GM21576 (cell line): ENCODE measurements at regions not wholly inside any gene's neighbourhood (a gene's known extent, or its start where the extent isn't known, plus 50 kb on each side); places are given as distances from the start of the nearest gene placed in this dataset.

Experiments
- ATAC-seq: cut with Tn5 transposase; IDR thresholded peaks from one replicate; pipeline ENCODE4 v1.9.1; 2021; ENCODE audit warnings: mild to moderate bottlenecking, moderate library complexity; ENCODE audit not compliant: unreplicated experiment

DNA sequence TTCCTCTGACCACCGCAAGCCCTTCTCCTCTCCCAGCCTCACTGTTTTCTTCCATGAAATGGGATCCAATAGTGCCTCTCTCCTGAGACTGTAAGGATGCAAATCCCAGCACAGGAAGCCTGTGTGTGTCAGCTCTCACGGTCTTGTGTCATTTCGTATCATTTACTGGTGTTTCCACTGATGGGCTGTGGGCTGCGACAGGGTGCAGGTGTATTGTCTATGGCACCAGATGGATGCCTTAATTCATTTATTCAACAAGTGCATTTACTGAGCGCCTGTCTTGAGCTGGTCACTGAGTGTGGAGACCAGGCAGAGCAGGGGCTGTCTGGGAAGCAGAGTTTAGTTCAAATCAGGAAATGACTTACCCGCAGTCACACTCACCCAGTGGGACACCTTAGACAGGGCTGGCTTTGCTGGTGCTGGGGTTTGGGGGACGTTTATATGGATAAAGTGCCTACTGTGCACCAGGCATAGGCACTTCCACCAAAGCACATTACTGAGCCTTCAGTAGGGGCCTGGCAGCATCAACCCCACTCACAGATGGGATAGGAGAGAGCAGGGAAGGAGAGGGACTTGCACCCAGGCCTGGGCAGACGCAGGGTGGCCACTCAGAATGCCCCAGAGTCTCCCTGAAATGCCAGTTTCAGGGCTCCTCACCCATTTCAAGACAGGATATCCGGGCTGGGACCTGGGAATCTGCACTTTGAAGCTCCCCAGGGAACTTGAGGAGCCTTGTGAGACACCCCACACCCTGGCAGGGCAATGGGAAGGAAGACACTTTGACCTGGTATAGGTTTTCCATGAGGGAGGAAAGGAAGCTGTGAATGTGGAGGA, 398.9 kb downstream of the MATN1 start:
- no peak for ATAC-seq

- no peak for ATAC-seq
Observed at GRCh38 chr1:30323841-30324240, 399.5 kb downstream of the MATN1 start.

GRCh38 chr1:30323352-30323751, 400.0 kb downstream of the MATN1 start:
- ATAC-seq: no peak

- no peak for ATAC-seq
Observed at GRCh38 chr1:30322859-30323257, 400.5 kb downstream of the MATN1 start.

DNA sequence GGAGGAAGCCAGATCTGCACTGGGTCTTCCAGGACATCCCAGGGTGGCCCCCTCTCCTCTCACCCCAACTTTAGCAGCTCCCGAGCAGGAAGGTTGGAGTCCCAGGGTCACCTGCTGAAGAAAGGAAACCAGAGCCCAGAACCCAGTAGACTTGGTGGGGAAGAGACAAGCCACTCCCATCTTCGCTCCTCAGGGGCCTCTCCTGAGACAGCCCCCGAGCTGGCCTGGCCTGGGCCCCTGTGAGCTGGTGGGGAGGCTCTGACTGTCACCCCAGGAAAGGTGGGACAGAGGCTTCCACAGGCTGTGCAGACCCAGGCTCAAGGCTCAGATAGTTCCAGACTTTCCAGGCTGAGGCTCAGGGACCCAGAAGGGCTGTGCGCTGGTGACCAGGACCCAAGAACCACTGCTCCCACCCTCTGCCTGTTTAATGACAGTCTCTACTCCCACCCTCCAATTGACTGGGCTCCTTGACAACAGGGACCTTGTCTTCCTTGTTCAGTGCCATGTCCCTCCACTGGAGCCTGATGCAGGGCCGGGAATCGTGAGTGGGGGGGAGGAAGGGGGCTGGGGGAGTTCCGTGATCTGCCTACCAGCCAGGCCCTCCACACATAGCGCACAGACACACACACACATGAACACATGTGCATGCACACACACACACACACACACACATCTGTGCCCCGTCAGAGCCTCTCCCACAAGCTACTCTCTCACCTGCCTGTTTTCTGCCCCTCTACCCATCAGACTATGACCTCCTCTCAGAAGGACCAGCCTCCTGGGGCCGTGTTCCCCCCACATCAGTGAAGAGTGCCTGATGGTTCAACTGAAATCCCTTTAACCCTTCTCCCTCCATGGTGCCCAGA, 401.2 kb downstream of the MATN1 start:
- ATAC-seq: no peak

- ATAC-seq: no peak
Observed at GRCh38 chr1:30321246-30321910, 402.0 kb downstream of the MATN1 start.

DNA sequence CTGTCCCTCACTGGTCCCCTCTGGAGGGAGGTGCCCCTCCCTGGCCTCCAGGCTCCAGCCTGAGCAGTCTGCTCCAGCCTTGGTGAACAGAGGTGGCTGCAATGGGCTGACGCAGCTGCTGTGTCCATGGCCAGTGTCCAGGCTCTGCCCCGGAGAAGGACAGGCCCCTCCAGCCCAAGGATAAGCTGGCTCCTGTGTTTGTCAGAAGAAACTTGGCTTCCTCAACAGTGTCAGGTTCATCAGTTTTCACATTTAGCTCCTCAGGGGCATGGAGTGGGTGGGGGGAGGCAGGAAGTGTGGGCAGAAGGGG, 402.8 kb downstream of the MATN1 start:
- no peak for ATAC-seq

DNA sequence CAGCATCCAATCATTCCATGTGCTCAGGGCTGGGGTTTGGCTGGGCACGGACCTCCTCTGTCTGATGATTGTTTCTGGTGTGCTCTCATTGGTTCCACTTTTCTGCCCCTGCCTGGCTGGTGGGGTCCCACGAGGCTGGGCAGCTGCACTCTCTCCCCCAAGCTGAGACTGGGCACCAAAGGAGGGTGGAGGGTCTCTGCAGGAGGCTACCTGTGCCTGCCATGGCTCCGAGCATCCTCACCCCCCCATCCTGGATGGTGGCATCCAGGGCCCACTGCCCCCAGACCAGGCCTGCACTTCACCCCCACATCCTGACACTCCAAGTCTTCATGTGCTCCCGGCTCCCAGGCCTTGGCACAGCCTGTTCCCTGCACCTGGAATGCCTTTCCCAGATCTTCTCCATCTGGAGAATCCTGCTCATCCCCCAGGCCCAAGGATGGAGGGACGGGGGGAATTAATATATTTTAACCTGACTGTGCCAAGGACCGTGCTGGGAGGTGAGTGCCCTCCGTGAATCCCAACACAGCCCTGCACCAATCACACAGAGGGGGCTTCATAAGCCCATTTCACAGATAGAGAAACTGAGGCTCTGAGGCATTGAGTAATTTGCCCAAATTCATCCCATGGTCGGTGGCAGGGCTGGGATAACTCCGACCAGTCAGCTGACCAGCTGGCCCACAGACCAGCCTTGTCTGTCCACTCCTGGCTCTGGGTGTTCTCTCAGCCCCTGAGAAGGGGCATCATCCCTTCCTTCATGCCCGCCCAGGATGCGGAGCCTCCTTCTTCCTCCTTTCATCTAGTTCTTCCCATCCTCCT, 403.4 kb downstream of the MATN1 start:
- no peak for ATAC-seq

DNA sequence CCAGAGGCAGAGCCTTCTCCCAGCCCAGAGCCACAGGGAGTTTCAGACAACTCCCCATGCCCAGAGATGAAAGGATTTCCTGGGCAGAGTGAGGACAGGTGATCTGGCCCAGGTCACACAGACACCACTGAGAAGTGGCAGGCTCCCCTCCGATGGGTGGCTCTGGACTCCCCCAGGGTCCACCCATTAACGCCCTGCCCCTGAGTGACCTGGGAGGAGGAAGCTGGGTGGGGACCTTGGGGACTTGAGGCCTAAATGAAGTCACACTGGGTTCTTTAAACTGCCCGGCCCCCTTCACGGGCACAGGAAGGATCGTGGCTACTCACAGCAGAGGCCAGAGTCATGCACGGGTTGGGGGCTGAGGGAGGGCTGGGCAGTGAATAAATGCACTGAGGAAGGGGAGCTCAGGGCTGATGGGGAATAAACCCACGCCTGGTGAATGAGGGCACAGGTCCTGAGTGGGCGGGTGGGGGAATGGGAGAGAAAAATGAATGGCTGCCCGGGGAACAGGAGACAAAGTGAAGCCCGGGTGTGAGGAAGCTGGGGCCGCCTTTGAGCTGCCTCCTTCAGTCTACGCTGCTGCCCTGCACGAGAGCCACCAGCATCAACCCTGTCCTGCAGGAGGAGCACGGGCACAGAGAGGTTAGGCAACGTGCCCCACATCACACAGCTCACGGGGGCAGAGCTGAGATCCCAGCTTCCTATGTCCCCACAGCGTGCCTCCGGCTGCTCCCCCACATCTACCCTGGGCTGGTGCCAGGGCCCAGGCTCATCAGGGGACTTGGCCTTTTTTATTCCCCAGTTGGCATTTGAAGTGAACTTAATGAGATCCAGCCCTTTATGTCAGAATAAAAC, 404.3 kb downstream of the MATN1 start:
- ATAC-seq: no peak

DNA sequence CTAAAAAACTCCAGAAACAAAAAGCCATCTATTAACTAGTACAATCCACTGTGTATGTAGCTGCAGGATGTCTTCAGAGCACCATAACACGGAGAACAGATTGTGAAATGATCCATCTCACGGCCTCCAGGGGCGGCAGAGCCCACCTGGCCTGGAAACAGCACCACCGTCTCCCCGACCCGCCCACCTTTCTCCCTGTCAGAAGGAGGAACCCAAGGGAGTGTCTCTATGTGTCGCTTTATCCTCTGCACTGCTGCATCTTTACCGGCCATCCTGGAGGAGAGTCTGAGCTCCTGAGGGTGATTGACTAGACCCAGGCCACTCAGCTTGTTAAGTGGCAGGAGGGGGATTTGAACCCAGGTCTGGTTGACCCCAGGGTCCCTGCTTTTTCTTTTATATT, 405.0 kb downstream of the MATN1 start:
- ATAC-seq: no peak

DNA sequence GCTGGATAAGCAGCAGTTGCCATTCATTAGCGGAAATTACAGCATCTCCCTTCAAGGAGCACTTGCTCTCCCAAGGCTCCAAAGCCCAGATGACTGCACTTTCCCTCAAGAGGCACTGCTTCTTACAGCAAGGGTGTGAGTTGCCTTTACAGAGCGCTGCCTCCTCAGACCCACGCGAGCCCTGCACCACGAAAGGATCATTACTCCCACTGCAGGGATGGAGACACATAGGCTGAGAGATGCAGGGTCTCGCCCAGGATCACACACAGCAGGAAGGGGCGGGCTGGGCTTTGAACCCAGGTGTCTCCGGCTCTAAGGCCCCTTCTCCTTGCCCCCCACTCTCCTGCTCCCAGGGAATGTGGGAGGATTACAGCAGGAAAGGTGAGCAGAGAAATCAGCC, 405.5 kb downstream of the MATN1 start:
- ATAC-seq: no peak

DNA sequence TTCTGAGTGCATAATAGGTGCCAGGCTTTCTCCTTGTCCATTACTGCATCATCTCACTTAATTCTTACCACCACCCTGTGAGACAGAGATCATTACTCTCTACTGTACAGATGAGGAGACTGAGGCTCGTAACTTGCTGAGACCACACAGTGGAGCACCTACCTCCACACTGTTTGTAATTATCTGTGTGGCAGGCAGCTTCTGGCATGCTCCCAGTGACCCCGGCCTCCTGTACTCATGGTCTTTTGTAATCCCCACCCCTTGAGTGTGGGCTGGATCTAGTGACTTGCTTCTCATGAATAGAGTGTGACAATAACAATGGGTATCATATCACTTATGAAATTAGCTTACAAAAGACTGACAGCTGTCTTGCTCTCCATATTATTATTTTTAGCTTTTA, 407.3 kb downstream of the MATN1 start:
- ATAC-seq: no peak

GRCh38 chr1:30315185-30315960, 408.0 kb downstream of the MATN1 start:
- ATAC-seq: no peak

DNA sequence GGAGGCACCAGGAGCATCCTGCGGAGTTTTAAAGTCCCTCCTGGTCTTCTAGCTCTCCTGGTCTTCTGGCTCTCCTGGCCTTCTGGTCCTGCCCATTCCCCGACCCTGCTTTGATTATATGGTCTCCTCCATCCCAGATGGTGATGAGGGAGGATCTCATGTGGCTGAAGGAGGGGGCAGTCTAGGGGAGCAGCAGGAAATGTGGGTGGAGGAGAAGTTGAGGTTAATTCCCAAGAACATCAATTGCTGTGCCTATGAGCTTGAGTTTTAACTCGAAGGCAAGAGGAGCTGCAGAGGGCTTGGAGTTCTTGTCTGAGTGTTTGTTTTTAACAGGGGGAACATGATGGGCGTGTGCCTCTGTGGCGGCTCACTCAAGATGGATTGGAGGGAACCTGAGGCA, 408.8 kb downstream of the MATN1 start:
- no peak for ATAC-seq

DNA sequence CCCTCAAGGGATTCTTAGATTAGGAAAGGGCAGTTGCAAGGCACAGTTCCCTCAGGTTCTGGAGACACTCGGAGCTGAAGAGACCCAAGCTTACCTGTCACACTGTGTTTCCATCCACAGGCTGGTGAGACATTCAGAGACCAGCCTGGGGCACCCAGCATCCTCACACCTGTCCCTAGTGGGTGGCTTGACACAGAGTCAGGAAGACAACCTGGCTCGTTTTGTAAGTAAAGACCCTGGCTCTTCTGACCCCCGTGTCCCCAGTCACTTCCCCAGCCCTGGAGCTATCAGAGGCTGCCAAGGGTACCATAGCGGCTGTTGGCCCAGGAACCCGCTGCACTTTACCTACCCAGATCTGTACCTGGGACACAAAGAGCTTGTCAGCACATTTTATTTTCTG, 409.8 kb downstream of the MATN1 start:
- no peak for ATAC-seq

GRCh38 chr1:30313176-30313575, 410.2 kb downstream of the MATN1 start:
- no peak for ATAC-seq

GRCh38 chr1:30312226-30312625, 411.2 kb downstream of the MATN1 start:
- ATAC-seq: no peak

- no peak for ATAC-seq
Observed at GRCh38 chr1:30311749-30312148, 411.6 kb downstream of the MATN1 start.
